Brain microvascular endothelial cell (primary cell): ENCODE measurements at regions not wholly inside any gene's neighbourhood (a gene's known extent, or its start where the extent isn't known, plus 50 kb on each side); places are given as distances from the start of the nearest gene placed in this dataset.
"Not testable (repeated sequence)": the region's sequence is repeated elsewhere in the genome, so short reads cannot be mapped to it uniquely, and the experiment has no call there.

ENCODE experiments used
- DNase-seq: peaks from one replicate; pipeline ENCODE4 v3.0.0-alpha.2; 2020
- H3K27ac ChIP-seq: fragments of 250-450 bp; sonication (Bioruptor Pico); 2 replicates; pipeline ENCODE4 v1.5.1; 2020; ENCODE audit warnings: mild to moderate bottlenecking, moderate library complexity
- H3K27me3 ChIP-seq: fragments of 250-450 bp; sonication (Bioruptor Pico); replicated peaks from 2 replicates; pipeline ENCODE4 v1.5.1; 2020; ENCODE audit warnings: mild to moderate bottlenecking
- H3K36me3 ChIP-seq: fragments of 250-450 bp; sonication (Bioruptor Pico); replicated peaks from 2 replicates; pipeline ENCODE4 v1.5.1; 2020; ENCODE audit warnings: mild to moderate bottlenecking
- H3K4me3 ChIP-seq: 2 replicates; pipeline ENCODE4 v1.5.1; 2011; ENCODE audit warnings: low read depth, mild to moderate bottlenecking, control low read depth, low read length, moderate library complexity
- in situ Hi-C: cut with HindIII; loops from 2 replicates; pipeline ENCODE4 v1.10.0; 2017; ENCODE audit warnings: low sequenced_read_pairs, low pct_ligation_motif_present
- TF ChIP-seq, protein P1 (sequence below): IDR thresholded peaks from 2 replicates; pipeline ENCODE4 v1.5.1; 2011; ENCODE audit warnings: low read depth, mild to moderate bottlenecking, moderate library complexity, low read length, control low read depth, inconsistent platforms; ENCODE audit errors: missing control alignments

DNA sequence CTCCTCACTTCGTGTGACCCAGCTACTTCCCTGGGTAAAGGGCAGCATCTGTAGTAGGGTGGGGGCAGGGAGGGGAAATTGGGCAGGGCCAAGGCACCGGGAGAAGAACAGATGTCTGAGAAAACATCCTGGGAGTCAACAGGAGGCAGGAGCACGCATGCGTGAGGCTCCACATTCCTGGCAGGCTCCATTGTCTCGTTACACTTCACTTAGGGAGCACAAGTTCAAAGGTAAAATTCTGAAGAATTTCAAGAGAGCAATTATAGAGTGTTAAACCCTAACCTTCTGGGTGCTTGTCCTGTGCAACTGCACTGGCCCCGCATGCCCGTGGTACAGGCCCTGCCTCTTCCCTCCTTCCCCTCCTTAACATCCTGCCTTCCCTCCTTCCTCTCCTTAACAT lies 79.6 kb upstream of the POMP start:
- in situ Hi-C loops, result no loop called here
- TF ChIP-seq, protein P1, sequence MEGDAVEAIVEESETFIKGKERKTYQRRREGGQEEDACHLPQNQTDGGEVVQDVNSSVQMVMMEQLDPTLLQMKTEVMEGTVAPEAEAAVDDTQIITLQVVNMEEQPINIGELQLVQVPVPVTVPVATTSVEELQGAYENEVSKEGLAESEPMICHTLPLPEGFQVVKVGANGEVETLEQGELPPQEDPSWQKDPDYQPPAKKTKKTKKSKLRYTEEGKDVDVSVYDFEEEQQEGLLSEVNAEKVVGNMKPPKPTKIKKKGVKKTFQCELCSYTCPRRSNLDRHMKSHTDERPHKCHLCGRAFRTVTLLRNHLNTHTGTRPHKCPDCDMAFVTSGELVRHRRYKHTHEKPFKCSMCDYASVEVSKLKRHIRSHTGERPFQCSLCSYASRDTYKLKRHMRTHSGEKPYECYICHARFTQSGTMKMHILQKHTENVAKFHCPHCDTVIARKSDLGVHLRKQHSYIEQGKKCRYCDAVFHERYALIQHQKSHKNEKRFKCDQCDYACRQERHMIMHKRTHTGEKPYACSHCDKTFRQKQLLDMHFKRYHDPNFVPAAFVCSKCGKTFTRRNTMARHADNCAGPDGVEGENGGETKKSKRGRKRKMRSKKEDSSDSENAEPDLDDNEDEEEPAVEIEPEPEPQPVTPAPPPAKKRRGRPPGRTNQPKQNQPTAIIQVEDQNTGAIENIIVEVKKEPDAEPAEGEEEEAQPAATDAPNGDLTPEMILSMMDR, result no peak
- H3K4me3 ChIP-seq, result no peak overlapping the region
- no peaks in the 10 kb centered on the region for H3K27me3 ChIP-seq
- DNase-seq, result no peak
- H3K27ac ChIP-seq, result no peak overlapping the region
- H3K36me3 ChIP-seq, result no peaks in the 10 kb centered on the region

DNA sequence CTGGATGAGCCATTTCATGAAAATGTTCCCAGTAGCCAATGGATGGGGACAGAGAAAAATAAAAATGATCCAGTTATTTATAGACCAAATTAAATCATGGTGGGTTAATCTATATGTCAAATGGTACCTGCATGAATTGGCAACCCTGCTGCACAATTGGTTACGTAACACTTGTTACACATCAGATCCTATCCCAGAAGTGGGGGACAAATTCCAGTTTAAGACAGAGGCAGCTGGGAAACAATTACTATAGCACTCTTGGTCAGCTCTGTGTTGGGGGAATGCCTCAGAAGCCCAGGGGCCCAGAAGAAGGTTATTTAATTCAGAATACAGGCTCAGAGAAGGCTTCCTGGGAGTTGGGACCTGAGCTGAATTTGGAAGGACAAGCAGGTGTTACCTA lies 81.1 kb upstream of the FLT1 start:
- in situ Hi-C loops, result no loop called here
- TF ChIP-seq, protein P1, result no peak
- Histone ChIP-seq H3K4me3 (no peak overlapping the region), H3K27me3 (no peaks in the 10 kb centered on the region), H3K27ac (no peak overlapping the region), H3K36me3 (no peaks in the 10 kb centered on the region)
- DNase-seq, result no peak

DNA sequence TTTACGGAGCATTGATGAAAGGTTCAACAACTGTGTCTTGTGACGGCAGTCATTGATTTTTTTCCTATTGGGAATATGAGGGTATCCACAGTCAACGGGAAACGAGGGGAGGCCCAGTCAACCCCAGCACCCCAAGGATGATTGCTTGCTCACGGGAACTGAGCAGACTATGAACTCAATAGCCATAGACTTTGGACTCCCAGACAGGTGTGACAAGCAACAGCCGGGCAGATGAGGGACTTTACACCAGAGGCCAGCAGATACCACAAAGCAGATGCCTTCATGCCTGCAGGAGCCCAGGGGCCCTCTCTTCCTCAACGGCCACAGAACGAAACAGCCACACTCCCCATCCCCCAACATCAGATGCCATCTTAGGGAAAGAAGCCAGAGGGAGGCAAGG lies 80.3 kb upstream of the FLT1 start:
- TF ChIP-seq, protein P1, result no peak
- in situ Hi-C loops, result no loop called here
- no peak for DNase-seq
- Histone ChIP-seq H3K36me3 (no peaks in the 10 kb centered on the region), H3K4me3 (no peak overlapping the region), H3K27me3 (no peaks in the 10 kb centered on the region), H3K27ac (peak overlapping the region; percentile 77)

DNA sequence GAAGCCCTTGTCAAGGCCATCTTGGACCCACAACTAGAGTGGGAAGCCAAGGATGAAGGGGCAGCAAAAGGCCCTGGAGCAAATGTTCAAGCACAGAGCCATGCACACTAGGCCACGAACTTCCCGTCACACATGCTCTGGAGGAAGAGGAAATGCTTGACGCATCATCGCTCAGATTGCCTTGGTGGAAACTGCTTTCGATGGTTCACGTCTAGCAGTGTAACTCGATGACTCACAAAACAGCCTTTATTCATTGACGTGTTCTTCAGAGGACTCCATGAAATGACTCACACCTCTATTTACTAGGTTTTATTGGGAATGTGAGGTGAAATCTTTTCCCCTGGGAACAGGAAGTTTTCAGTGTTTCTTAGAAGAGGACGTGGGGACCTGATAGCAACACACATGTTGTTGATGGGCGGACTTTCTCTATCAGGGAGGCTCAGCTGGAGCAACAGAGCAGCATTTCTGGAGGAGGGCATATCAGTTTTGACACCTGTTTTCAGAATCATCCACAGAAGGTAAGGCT lies 79.8 kb upstream of the FLT1 start:
- Histone ChIP-seq H3K36me3 (no peaks in the 10 kb centered on the region), H3K4me3 (no peak overlapping the region), H3K27ac (peak overlapping the region; percentile 77), H3K27me3 (no peaks in the 10 kb centered on the region)
- peak; percentile 97 for DNase-seq
- in situ Hi-C loops, result no loop called here
- TF ChIP-seq, protein P1, result no peak

DNA sequence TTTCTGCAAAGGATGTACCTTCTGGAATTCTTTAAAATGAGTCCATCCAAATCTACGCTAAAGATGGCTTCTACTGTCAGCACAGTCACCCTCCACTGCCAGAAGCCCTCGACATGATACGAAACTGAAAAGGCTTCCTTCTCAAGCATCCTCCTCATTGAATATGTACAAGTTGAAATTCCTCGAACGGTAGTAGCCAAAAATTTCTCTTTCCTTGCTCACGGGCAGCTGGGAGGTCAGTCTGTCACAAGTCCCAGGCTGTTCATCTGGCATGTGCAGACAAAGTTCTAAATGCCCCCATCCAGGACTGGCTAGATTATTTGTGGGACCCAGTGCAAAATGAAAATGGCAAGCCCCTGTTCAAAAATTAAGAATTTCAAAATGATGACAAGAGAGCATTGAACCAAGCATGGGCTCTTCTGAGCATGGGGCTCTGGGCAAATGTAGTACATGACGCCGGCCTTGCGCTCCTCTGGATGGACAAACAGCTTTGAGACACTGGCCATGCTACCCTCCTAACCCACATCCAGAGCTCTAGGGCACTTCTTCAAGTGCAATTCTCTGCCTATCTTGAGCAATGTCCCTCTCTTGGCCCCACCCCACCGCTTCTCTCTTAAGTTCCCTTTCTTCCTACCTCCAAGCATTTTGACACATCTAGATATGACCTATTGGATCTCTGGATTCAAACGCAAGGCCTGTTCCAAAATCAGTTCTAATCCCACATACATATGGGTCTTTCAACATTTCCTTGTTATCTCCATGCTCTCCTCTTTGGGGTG lies 78.9 kb upstream of the FLT1 start:
- H3K4me3 ChIP-seq, result no peak overlapping the region
- H3K27me3 ChIP-seq, result no peaks in the 10 kb centered on the region
- in situ Hi-C loops, result no loop called here
- TF ChIP-seq, protein P1, result no peak
- H3K27ac ChIP-seq, result peak overlapping the region; percentile 77
- DNase-seq, result no peak
- H3K36me3 ChIP-seq, result no peaks in the 10 kb centered on the region

DNA sequence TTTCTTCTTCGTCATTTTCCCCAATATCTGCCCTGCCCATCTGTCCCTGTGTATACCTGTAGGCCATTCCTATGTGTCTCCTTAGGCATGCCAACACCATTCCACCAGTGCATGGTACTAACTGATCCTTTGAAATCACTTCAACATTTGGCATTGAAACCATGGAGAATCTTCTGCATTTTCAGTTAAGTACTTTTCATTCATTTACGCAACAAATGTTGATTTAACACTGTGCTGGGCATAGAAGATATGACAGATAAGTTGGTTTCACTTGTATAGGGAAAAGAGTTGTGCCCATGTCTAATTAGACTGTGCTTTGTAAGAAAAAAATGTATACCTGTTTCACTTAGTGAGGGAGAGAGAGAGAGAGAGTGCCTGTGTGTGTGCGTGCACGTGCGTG lies 77.9 kb upstream of the FLT1 start:
- TF ChIP-seq, protein P1, result no peak
- DNase-seq, result no peak
- Histone ChIP-seq H3K27me3 (no peaks in the 10 kb centered on the region), H3K36me3 (no peaks in the 10 kb centered on the region), H3K27ac (no peak overlapping the region), H3K4me3 (no peak overlapping the region)
- in situ Hi-C loops, result no loop called here

DNA sequence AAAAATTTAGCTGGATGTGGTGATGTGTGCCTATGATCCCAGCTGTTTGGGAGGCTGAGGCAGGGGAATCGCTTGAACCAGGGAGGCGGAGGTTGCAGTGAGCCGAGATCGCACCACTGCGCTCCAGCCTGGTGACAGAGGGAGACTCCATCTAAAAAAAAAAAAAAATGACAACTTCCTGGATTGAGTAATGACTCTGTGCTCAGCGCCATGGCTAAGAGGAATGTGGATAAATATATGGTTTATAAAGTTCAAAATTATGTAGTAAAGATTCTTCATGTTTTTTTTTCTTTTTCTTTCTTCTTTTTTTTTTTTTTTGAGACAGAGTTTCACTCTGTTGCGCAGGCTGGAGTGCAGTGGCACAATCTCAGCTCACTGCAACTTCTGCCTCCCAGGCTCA lies 75.4 kb upstream of the FLT1 start:
- H3K27ac ChIP-seq, H3K27me3 ChIP-seq, H3K4me3 ChIP-seq, DNase-seq, in situ Hi-C loops, H3K36me3 ChIP-seq: not testable (repeated sequence)
